ENCODE measurements at regions not wholly inside any gene's neighbourhood (a gene's known extent, or its start where the extent isn't known, plus 50 kb on each side); places are given as distances from the start of the nearest gene placed in this dataset.

- TF ChIP-seq, protein P1, sequence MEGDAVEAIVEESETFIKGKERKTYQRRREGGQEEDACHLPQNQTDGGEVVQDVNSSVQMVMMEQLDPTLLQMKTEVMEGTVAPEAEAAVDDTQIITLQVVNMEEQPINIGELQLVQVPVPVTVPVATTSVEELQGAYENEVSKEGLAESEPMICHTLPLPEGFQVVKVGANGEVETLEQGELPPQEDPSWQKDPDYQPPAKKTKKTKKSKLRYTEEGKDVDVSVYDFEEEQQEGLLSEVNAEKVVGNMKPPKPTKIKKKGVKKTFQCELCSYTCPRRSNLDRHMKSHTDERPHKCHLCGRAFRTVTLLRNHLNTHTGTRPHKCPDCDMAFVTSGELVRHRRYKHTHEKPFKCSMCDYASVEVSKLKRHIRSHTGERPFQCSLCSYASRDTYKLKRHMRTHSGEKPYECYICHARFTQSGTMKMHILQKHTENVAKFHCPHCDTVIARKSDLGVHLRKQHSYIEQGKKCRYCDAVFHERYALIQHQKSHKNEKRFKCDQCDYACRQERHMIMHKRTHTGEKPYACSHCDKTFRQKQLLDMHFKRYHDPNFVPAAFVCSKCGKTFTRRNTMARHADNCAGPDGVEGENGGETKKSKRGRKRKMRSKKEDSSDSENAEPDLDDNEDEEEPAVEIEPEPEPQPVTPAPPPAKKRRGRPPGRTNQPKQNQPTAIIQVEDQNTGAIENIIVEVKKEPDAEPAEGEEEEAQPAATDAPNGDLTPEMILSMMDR (IDR thresholded peaks at IDR 0.05; ENCODE audit: insufficient read depth, low read depth, low read length, missing control alignments) = no peak
- DNase-seq (ENCODE audit: low read depth) = no peak
- peak overlapping the region; percentile 11; the same call in 1 of the 2 replicates for H3K4me3 ChIP-seq (ENCODE audit: low read depth, low read length)
These were observed 1989.0 kb downstream of the C4orf33 start for GRCh38 chr4:131084997-131085396.

DNA sequence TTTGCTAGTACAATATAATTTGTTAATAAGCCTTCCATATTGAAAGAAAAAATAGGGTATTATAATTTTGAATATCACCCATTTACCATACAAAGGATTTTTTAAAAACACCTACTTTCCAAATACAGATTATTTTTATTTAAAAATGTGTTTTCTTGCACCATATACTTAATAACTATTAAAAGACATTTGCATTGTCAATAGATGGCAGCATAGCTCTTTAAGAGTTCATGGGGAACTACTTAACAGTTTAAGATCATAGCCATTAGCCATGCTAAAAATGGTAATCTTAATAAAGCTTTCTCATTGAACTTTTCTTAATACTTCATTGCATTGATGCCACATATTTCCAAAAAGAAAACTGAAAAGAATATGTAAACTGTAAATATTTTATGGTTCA lies 1995.9 kb downstream of the C4orf33 start:
- TF ChIP-seq, protein P1 (IDR thresholded peaks at IDR 0.05; ENCODE audit: insufficient read depth, low read depth, low read length, missing control alignments) = peak; percentile 27
- DNase-seq (ENCODE audit: low read depth) = peak; percentile 51
- H3K4me3 ChIP-seq (ENCODE audit: low read depth, low read length) = no peak overlapping the region

DNA sequence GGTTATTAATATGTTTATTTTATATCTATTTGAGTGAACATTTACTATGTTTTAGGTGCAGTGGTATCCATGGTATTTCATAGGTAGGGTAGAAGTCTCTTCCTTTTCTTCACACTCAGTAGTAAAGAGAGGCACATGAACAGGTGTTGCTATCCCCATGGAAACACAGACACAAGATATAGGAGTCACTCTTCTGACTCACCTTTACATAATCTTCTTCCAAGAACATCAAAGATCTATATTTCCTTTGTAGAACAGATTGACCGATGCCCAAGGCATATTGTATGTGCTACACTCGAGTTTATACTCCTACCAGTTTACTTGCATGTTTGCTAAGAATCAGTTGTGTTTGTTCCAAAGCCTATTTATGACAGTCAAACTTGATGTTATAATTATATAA lies 1997.4 kb downstream of the C4orf33 start:
- TF ChIP-seq, protein P1 (IDR thresholded peaks at IDR 0.05; ENCODE audit: insufficient read depth, low read depth, low read length, missing control alignments) = no peak
- H3K4me3 ChIP-seq (ENCODE audit: low read depth, low read length) = no peak overlapping the region
- DNase-seq (ENCODE audit: low read depth) = no peak

GRCh38 chr4:131098976-131099375 lies 2003.0 kb downstream of the C4orf33 start:
- H3K4me3 ChIP-seq (ENCODE audit: low read depth, low read length) = no peak overlapping the region
- TF ChIP-seq, protein P1 (IDR thresholded peaks at IDR 0.05; ENCODE audit: insufficient read depth, low read depth, low read length, missing control alignments) = no peak
- DNase-seq (ENCODE audit: low read depth) = no peak

DNA sequence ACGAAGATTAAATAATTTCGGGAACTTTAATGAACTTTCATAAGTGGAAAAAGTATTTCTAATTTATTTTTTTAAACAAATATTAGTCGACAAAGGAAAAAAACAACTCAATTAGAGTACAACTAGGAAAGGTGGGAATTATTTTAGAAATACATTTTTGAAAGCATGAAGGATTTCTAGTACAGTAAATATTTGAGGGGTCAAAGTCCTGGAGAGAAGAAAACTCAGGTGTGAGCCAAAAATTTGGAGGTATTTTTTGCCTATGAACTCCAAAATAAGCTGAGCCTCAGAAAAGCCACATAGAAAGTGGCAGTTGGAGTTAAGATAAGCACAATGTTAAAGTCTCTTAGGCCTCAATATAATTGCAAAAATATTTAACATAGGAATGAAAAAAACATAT lies 2017.3 kb downstream of the C4orf33 start:
- TF ChIP-seq, protein P1 (IDR thresholded peaks at IDR 0.05; ENCODE audit: insufficient read depth, low read depth, low read length, missing control alignments) = no peak
- no peak for DNase-seq (ENCODE audit: low read depth)
- no peak overlapping the region for H3K4me3 ChIP-seq (ENCODE audit: low read depth, low read length)

- TF ChIP-seq, protein P1 (IDR thresholded peaks at IDR 0.05; ENCODE audit: insufficient read depth, low read depth, low read length, missing control alignments) = no peak
- DNase-seq (ENCODE audit: low read depth) = no peak
- H3K4me3 ChIP-seq (ENCODE audit: low read depth, low read length) = no peak overlapping the region
These were observed 2017.8 kb downstream of the C4orf33 start for GRCh38 chr4:131113704-131114103.

DNA sequence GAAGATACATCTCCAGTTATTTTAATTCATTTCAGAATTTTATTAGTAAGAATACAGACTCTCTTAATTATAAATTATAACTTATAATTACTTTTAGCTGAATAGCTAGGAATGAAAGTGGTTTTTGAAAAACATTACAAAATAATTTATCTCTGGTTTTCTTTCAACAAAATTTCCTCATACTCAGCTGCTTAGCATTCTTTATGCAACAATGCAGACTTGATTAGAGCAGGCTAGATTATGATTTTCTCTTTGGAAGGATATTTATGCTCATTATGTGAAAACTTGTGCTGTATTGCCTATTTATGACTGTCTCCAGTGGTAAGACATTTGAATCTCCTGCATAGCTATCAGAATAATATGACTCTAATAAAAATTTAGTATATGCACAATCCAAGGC lies 2023.7 kb downstream of the C4orf33 start:
- no peak for DNase-seq (ENCODE audit: low read depth)
- TF ChIP-seq, protein P1 (IDR thresholded peaks at IDR 0.05; ENCODE audit: insufficient read depth, low read depth, low read length, missing control alignments) = no peak
- no peak overlapping the region for H3K4me3 ChIP-seq (ENCODE audit: low read depth, low read length)

Measured in GM12865 (cell line).